Activated CD4-positive, alpha-beta T cell treated with anti-CD3 and anti-CD28 coated beads for 4 hours (primary cell): ENCODE measurements at regions not wholly inside any gene's neighbourhood (a gene's known extent, or its start where the extent isn't known, plus 50 kb on each side); places are given as distances from the start of the nearest gene placed in this dataset.
"Not testable (repeated sequence)": the region's sequence is repeated elsewhere in the genome, so short reads cannot be mapped to it uniquely, and the experiment has no call there.

ENCODE experiments used
- DNase-seq, 2 donors: peaks; one replicate each; pipeline ENCODE4 v3.0.0-alpha.2; 2020

- DNase-seq: no peak
Measured at GRCh38 chr1:121443001-121443540, 258.3 kb downstream of the SRGAP2C start.

- no peak for DNase-seq
Measured at GRCh38 chr1:121444096-121444495, 259.3 kb downstream of the SRGAP2C start.

- DNase-seq: no peak
Measured at GRCh38 chr1:121445679-121446078, 260.9 kb downstream of the SRGAP2C start.

- not testable (repeated sequence) for DNase-seq
Measured at GRCh38 chr1:121447280-121447923, 262.6 kb downstream of the SRGAP2C start.

- DNase-seq: not testable (repeated sequence)
Measured at GRCh38 chr1:121448064-121448463, 263.3 kb downstream of the SRGAP2C start.

- no peak for DNase-seq
Measured at GRCh38 chr1:121448851-121449250, 264.1 kb downstream of the SRGAP2C start.

- no peak for DNase-seq
Measured at GRCh38 chr1:121452484-121452883, 267.7 kb downstream of the SRGAP2C start.

GRCh38 chr1:121458291-121459048 is 273.7 kb downstream of the SRGAP2C start:
- DNase-seq: no peak

- no peak for DNase-seq
Measured at GRCh38 chr1:121459235-121459634, 274.5 kb downstream of the SRGAP2C start.

GRCh38 chr1:121469395-121469794 is 284.6 kb downstream of the SRGAP2C start:
- DNase-seq: not testable (repeated sequence)

GRCh38 chr1:121470401-121470800 is 285.6 kb downstream of the SRGAP2C start:
- not testable (repeated sequence) for DNase-seq

- DNase-seq: no peak
Measured at GRCh38 chr1:121471523-121471922, 286.7 kb downstream of the SRGAP2C start.

- no peak for DNase-seq
Measured at GRCh38 chr1:121472017-121472416, 287.2 kb downstream of the SRGAP2C start.

- DNase-seq: no peak
Measured at GRCh38 chr1:121483234-121483633, 298.5 kb downstream of the SRGAP2C start.

- DNase-seq: no peak
Measured at GRCh38 chr1:121483961-121484424, 299.2 kb downstream of the SRGAP2C start.

GRCh38 chr1:121494796-121495195 is 310.0 kb downstream of the SRGAP2C start:
- not testable (repeated sequence) for DNase-seq

- DNase-seq: not testable (repeated sequence)
Measured at GRCh38 chr1:121511455-121511854, 326.7 kb downstream of the SRGAP2C start.

- not testable (repeated sequence) for DNase-seq
Measured at GRCh38 chr1:121511876-121512275, 327.1 kb downstream of the SRGAP2C start.

GRCh38 chr1:121515235-121515634 is 330.5 kb downstream of the SRGAP2C start:
- no peak for DNase-seq

GRCh38 chr1:121516234-121516967 is 331.6 kb downstream of the SRGAP2C start:
- peak; percentile 11 to 20 for DNase-seq

- DNase-seq: no peak
Measured at GRCh38 chr1:121517586-121518230, 332.9 kb downstream of the SRGAP2C start.

GRCh38 chr1:121518726-121519041 is 333.9 kb downstream of the SRGAP2C start:
- no peak for DNase-seq
